ENCODE measurements at regions not wholly inside any gene's neighbourhood (a gene's known extent, or its start where the extent isn't known, plus 50 kb on each side); places are given as distances from the start of the nearest gene placed in this dataset.

DNA sequence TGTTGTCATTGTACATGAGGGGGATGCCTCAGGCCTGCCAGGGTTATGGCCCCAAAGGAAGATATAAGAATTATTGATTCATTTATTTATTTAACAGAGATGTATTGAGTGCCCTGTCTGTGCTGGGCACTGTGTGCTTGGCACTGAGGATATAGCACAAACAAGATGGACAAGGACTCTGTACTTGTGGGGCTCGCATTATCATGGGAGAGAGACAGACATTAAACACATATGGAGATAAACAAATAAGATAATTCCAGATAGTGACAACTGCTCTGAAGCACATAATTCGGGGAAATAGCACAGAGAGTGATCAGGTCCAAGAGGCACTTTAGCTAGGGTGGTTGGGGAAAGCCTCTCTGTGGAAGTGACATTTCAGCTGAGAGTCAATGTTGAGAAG lies 119.8 kb upstream of the ARHGAP20 start:
- H3K4me1 Mint-ChIP-seq, result peaks cover 20% of the 10 kb centered on the region

DNA sequence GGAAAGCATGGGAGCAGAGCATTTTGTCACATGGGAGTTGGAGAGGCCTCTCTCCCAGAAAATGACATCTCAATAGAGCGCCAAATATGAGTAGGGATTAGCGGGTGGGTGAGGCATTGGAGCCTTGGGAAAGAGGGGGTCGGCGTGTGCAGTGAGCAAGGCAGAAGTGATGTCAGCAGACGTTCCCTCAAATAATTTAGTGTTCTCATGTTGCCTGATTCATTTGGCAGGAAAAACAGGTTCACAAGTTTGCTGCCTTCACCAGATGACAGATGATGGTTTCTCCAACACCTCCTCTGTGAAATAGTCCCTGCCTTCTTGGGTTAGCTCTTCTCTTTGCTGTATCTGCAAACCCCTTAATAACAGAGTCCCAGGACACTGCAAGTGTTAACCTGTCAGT lies 118.5 kb upstream of the ARHGAP20 start:
- no peaks in the 10 kb centered on the region for H3K9me3 Mint-ChIP-seq
- H3K27ac Mint-ChIP-seq, result no peak overlapping the region
- no peaks in the 10 kb centered on the region for H3K27me3 Mint-ChIP-seq (ENCODE audit: low read depth)
- DNase-seq (ENCODE audit: low spot score) (no peak), ATAC-seq (no peak)
- ChIA-PET POLR2A (no interaction called here), CTCF (no interaction called here)
- no peaks in the 10 kb centered on the region for H3K36me3 Mint-ChIP-seq
- H3K4me3 Mint-ChIP-seq, result no peak overlapping the region
- peaks cover 20% of the 10 kb centered on the region for H3K4me1 Mint-ChIP-seq
- no peak for TF ChIP-seq ETV6 (CRISPR knock-in tag; IDR thresholded peaks at IDR 0.05)
- no peak for TF ChIP-seq RELA (CRISPR knock-in tag; IDR thresholded peaks at IDR 0.05; ENCODE audit: borderline replicate concordance)
- no peak for TF ChIP-seq ZNF416 (CRISPR knock-in tag; IDR thresholded peaks at IDR 0.05)
- TF ChIP-seq ZNF121 (CRISPR knock-in tag; IDR thresholded peaks at IDR 0.05), result no peak
- TF ChIP-seq ELF4 (CRISPR knock-in tag; IDR thresholded peaks at IDR 0.05; ENCODE audit: low read depth), result no peak
- TF ChIP-seq, protein P1, sequence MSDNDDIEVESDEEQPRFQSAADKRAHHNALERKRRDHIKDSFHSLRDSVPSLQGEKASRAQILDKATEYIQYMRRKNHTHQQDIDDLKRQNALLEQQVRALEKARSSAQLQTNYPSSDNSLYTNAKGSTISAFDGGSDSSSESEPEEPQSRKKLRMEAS (CRISPR knock-in tag; IDR thresholded peaks at IDR 0.05), result no peak
- no peak for TF ChIP-seq HMGA2 (CRISPR knock-in tag; IDR thresholded peaks at IDR 0.05)
- TF ChIP-seq TEAD1 (CRISPR knock-in tag; IDR thresholded peaks at IDR 0.05), result no peak
- TF ChIP-seq, protein P2, sequence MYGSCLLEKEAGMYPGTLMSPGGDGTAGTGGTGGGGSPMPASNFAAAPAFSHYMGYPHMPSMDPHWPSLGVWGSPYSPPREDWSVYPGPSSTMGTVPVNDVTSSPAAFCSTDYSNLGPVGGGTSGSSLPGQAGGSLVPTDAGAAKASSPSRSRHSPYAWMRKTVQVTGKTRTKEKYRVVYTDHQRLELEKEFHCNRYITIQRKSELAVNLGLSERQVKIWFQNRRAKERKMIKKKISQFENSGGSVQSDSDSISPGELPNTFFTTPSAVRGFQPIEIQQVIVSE (CRISPR knock-in tag; IDR thresholded peaks at IDR 0.05; ENCODE audit: borderline replicate concordance), result no peak
- no peak for TF ChIP-seq ZNF396 (CRISPR knock-in tag; IDR thresholded peaks at IDR 0.05; ENCODE audit: borderline replicate concordance)

More for the DNA sequence above, 119.8 kb upstream of the ARHGAP20 start:
- H3K27ac Mint-ChIP-seq, result no peak overlapping the region
- H3K4me3 Mint-ChIP-seq, result no peak overlapping the region
- no peaks in the 10 kb centered on the region for H3K9me3 Mint-ChIP-seq
- TF ChIP-seq GABPB1 (CRISPR knock-in tag; IDR thresholded peaks at IDR 0.05) (no peak), SP1 (CRISPR knock-in tag; conservative IDR thresholded peaks at IDR 0.05) (no peak), SOX15 (CRISPR knock-in tag; IDR thresholded peaks at IDR 0.05) (no peak), NFE2L1 (CRISPR knock-in tag; IDR thresholded peaks at IDR 0.05) (no peak), RELA (CRISPR knock-in tag; IDR thresholded peaks at IDR 0.05; ENCODE audit: borderline replicate concordance) (no peak), ZNF671 (CRISPR knock-in tag; IDR thresholded peaks at IDR 0.05) (no peak), FOXK1 (CRISPR knock-in tag; IDR thresholded peaks at IDR 0.05) (no peak), SMAD3 (CRISPR knock-in tag; IDR thresholded peaks at IDR 0.05; ENCODE audit: borderline replicate concordance) (no peak), ZNF219 (CRISPR knock-in tag; IDR thresholded peaks at IDR 0.05; ENCODE audit: borderline replicate concordance) (no peak), ZNF138 (CRISPR knock-in tag; conservative IDR thresholded peaks at IDR 0.05) (no peak), CBFB (CRISPR knock-in tag; IDR thresholded peaks at IDR 0.05; ENCODE audit: low read depth) (no peak), ESRRA (CRISPR knock-in tag; IDR thresholded peaks at IDR 0.05; ENCODE audit: borderline replicate concordance) (no peak)
- TF ChIP-seq, protein P3, sequence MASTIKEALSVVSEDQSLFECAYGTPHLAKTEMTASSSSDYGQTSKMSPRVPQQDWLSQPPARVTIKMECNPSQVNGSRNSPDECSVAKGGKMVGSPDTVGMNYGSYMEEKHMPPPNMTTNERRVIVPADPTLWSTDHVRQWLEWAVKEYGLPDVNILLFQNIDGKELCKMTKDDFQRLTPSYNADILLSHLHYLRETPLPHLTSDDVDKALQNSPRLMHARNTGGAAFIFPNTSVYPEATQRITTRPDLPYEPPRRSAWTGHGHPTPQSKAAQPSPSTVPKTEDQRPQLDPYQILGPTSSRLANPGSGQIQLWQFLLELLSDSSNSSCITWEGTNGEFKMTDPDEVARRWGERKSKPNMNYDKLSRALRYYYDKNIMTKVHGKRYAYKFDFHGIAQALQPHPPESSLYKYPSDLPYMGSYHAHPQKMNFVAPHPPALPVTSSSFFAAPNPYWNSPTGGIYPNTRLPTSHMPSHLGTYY (CRISPR knock-in tag; IDR thresholded peaks at IDR 0.05), result no peak
- TF ChIP-seq, protein P4, sequence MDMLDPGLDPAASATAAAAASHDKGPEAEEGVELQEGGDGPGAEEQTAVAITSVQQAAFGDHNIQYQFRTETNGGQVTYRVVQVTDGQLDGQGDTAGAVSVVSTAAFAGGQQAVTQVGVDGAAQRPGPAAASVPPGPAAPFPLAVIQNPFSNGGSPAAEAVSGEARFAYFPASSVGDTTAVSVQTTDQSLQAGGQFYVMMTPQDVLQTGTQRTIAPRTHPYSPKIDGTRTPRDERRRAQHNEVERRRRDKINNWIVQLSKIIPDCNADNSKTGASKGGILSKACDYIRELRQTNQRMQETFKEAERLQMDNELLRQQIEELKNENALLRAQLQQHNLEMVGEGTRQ (CRISPR knock-in tag; IDR thresholded peaks at IDR 0.05), result no peak
- TF ChIP-seq, protein P5, sequence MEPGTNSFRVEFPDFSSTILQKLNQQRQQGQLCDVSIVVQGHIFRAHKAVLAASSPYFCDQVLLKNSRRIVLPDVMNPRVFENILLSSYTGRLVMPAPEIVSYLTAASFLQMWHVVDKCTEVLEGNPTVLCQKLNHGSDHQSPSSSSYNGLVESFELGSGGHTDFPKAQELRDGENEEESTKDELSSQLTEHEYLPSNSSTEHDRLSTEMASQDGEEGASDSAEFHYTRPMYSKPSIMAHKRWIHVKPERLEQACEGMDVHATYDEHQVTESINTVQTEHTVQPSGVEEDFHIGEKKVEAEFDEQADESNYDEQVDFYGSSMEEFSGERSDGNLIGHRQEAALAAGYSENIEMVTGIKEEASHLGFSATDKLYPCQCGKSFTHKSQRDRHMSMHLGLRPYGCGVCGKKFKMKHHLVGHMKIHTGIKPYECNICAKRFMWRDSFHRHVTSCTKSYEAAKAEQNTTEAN (CRISPR knock-in tag; IDR thresholded peaks at IDR 0.05), result no peak
- TF ChIP-seq, protein P6, sequence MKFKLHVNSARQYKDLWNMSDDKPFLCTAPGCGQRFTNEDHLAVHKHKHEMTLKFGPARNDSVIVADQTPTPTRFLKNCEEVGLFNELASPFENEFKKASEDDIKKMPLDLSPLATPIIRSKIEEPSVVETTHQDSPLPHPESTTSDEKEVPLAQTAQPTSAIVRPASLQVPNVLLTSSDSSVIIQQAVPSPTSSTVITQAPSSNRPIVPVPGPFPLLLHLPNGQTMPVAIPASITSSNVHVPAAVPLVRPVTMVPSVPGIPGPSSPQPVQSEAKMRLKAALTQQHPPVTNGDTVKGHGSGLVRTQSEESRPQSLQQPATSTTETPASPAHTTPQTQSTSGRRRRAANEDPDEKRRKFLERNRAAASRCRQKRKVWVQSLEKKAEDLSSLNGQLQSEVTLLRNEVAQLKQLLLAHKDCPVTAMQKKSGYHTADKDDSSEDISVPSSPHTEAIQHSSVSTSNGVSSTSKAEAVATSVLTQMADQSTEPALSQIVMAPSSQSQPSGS (CRISPR knock-in tag; IDR thresholded peaks at IDR 0.05; ENCODE audit: borderline replicate concordance, low read depth), result no peak
- TF ChIP-seq, protein P7, sequence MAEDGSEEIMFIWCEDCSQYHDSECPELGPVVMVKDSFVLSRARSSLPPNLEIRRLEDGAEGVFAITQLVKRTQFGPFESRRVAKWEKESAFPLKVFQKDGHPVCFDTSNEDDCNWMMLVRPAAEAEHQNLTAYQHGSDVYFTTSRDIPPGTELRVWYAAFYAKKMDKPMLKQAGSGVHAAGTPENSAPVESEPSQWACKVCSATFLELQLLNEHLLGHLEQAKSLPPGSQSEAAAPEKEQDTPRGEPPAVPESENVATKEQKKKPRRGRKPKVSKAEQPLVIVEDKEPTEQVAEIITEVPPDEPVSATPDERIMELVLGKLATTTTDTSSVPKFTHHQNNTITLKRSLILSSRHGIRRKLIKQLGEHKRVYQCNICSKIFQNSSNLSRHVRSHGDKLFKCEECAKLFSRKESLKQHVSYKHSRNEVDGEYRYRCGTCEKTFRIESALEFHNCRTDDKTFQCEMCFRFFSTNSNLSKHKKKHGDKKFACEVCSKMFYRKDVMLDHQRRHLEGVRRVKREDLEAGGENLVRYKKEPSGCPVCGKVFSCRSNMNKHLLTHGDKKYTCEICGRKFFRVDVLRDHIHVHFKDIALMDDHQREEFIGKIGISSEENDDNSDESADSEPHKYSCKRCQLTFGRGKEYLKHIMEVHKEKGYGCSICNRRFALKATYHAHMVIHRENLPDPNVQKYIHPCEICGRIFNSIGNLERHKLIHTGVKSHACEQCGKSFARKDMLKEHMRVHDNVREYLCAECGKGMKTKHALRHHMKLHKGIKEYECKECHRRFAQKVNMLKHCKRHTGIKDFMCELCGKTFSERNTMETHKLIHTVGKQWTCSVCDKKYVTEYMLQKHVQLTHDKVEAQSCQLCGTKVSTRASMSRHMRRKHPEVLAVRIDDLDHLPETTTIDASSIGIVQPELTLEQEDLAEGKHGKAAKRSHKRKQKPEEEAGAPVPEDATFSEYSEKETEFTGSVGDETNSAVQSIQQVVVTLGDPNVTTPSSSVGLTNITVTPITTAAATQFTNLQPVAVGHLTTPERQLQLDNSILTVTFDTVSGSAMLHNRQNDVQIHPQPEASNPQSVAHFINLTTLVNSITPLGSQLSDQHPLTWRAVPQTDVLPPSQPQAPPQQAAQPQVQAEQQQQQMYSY (CRISPR knock-in tag; IDR thresholded peaks at IDR 0.05), result no peak
- TF ChIP-seq, protein P8, sequence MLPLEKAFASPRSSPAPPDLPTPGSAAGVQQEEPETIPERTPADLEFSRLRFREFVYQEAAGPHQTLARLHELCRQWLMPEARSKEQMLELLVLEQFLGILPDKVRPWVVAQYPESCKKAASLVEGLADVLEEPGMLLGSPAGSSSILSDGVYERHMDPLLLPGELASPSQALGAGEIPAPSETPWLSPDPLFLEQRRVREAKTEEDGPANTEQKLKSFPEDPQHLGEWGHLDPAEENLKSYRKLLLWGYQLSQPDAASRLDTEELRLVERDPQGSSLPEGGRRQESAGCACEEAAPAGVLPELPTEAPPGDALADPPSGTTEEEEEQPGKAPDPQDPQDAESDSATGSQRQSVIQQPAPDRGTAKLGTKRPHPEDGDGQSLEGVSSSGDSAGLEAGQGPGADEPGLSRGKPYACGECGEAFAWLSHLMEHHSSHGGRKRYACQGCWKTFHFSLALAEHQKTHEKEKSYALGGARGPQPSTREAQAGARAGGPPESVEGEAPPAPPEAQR (CRISPR knock-in tag; IDR thresholded peaks at IDR 0.05), result no peak
- DNase-seq (ENCODE audit: low spot score), result no peak
- H3K36me3 Mint-ChIP-seq, result no peaks in the 10 kb centered on the region
- POLR2A ChIA-PET, result no interaction called here
- no peaks in the 10 kb centered on the region for H3K27me3 Mint-ChIP-seq (ENCODE audit: low read depth)
- CTCF ChIA-PET, result no interaction called here
- no peak for ATAC-seq
